Fibroblast of mammary gland (primary cell): ENCODE measurements at regions not wholly inside any gene's neighbourhood (a gene's known extent, or its start where the extent isn't known, plus 50 kb on each side); places are given as distances from the start of the nearest gene placed in this dataset.

Experiments
- DNase-seq: peaks from one replicate; pipeline ENCODE4 v3.0.0-alpha.2; 2010; ENCODE audit warnings: low read depth
- H3K4me3 ChIP-seq: 2 replicates; pipeline ENCODE4 v1.5.1; 2011; ENCODE audit warnings: low read depth, mild to moderate bottlenecking, low read length, moderate library complexity; ENCODE audit not compliant: control insufficient read depth
- TF ChIP-seq, protein P1 (sequence below): conservative IDR thresholded peaks from 2 replicates; pipeline ENCODE4 v1.5.1; 2011; ENCODE audit warnings: low read depth, low read length, inconsistent platforms; ENCODE audit not compliant: control insufficient read depth, insufficient read depth

DNA sequence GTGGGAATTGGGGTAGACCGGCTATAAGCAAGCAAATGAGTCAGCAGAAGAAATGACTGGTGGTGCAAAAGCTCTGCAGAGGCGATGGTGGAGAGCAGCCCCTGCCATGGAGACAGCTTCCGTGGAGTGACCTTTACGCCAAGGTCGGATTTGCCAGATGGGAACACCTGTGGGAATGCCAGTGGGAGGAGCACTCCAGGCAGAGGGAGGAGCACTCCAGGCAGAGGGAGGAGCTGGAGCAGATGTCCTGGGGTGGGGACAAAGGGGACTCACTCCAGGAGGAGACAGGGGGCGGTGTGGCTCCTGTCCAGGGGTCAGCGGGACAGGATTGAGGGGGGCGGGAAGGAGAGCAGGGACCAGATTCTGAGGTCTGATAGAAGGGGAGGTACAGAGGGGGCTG, 258.8 kb upstream of the CTBP2 start:
- TF ChIP-seq, protein P1, sequence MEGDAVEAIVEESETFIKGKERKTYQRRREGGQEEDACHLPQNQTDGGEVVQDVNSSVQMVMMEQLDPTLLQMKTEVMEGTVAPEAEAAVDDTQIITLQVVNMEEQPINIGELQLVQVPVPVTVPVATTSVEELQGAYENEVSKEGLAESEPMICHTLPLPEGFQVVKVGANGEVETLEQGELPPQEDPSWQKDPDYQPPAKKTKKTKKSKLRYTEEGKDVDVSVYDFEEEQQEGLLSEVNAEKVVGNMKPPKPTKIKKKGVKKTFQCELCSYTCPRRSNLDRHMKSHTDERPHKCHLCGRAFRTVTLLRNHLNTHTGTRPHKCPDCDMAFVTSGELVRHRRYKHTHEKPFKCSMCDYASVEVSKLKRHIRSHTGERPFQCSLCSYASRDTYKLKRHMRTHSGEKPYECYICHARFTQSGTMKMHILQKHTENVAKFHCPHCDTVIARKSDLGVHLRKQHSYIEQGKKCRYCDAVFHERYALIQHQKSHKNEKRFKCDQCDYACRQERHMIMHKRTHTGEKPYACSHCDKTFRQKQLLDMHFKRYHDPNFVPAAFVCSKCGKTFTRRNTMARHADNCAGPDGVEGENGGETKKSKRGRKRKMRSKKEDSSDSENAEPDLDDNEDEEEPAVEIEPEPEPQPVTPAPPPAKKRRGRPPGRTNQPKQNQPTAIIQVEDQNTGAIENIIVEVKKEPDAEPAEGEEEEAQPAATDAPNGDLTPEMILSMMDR: no peak
- DNase-seq: no peak
- no peak overlapping the region for H3K4me3 ChIP-seq

DNA sequence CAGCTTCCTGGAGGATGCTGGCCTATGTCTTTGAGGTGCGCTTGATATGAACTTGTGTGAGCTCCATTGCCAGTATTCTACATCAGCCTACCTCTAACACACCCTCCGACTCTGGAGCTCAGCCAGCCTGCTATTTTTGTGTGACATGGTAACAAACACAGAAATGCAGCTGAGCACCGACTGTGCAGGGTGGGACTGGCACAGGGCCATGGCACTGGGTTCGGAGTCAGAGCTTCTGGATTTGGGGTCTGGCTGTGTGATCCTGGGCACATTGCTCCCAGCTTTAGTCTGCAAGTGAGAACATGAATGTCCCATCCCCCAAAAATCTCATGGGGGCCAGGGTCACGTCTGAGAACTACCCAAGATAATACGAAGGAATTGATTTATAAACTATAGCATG, 257.2 kb upstream of the CTBP2 start:
- H3K4me3 ChIP-seq: no peak overlapping the region
- TF ChIP-seq, protein P1: no peak
- DNase-seq: no peak

DNA sequence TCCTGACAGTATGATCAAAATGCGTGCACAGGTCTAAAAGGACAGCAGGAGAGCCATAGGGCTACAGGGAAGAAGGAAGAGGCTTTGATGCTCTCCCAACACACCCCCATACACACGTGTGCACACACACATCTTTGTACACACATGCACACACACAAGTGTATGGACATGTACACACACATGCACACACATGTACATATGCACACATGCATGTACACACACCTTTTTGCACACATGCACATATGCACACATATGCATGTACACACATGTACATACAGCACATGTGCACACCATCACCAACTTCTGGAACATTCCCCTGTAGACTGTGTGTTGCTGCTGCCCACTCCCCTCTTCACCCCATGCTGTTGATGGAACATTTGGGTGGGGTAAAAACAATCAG, 255.6 kb upstream of the CTBP2 start:
- TF ChIP-seq, protein P1: no peak
- no peak for DNase-seq

DNA sequence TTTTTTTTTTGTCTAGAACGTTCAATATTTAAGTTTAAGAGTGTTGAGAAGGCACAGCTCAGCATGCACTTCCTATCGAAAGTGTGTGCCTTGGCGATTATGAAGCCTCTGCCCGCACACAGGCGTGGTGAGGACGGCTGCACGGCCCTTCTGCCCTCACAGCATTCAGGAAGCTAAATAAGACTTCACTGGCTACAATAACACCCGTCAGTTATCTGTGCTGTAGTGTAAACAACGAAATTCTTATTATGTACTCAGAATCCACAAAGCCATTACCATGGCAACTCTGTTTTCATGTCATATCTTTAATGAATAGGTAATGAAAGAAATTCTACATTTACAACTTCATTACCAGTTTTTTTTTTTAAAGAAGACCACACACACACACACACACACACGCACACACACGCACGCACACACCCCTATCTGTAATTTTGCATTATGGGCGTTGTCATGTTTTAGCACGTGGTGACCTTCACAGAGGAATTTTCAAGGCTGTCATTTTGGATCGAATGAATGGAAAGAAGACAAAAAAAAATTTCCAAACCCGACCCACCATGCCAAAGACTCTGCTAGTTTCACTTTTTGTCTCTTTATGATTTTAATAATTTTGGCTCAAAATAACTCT, 254.8 kb upstream of the CTBP2 start:
- TF ChIP-seq, protein P1: no peak
- no peak overlapping the region for H3K4me3 ChIP-seq
- DNase-seq: no peak

More for the DNA sequence above, 255.6 kb upstream of the CTBP2 start:
- no peak overlapping the region for H3K4me3 ChIP-seq

DNA sequence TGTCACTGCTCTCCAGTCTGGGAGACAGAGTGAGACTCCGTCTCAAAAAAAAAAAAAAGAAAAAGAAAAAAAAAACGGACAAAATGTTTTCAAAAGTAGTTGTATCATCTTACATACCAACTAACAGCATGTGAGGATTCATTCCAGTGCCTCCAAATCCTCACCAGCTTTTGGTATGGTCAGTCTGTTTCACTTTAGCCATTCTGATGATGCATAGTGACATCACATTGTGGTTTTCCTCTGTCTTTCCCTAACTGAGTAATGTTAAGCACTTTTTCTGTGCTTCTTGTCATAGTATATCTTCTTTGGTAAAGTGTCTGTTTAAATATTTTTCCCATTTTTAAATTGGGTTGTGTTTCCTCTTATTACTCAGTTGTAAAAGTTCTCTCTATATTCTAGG, 251.4 kb upstream of the CTBP2 start:
- peak; percentile 97 for DNase-seq
- TF ChIP-seq, protein P1: no peak
- no peak overlapping the region for H3K4me3 ChIP-seq

DNA sequence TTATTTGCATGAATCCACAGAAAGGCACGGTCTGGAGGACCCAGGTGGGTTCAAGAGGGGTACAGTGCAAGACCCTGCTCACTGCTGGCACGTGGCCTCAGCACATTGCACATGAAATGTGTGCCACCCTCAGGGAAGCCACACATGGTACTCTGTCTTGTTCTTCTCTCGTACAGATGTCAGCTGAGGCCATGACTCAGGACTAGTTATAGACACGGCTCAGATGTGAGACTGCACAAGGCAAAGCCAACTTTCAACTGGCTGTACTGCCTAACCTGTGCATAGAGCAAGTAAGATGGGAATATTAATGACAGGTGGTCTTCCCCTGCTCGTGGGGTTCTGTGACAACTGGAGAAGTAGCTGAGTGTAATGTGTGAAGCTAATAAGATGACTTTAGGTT, 249.4 kb upstream of the CTBP2 start:
- DNase-seq: peak; percentile 31
- TF ChIP-seq, protein P1: no peak

DNA sequence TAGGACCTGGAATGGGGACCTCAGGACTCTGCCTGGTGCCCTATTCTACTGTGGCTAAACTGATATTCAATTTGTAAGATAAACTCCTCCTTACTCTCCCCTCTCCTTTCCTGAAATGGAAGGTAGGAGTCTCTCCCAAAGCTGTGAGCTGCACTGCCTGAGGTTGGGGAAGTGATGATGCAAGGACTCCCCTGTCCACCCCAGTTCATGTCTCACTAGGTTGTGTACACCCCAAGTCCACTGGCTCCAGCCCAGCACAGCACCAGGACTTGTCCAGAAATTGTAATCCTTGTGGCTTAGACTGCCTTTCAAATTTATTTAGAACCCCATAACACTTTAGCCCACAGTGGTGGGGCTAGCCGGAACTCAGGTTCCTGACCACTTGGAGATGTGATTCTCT, 247.2 kb upstream of the CTBP2 start:
- no peak overlapping the region for H3K4me3 ChIP-seq
- TF ChIP-seq, protein P1: no peak
- no peak for DNase-seq

More for the DNA sequence above, 249.4 kb upstream of the CTBP2 start:
- no peak overlapping the region for H3K4me3 ChIP-seq
